Neural cell (in vitro differentiated cells): ENCODE measurements at regions not wholly inside any gene's neighbourhood (a gene's known extent, or its start where the extent isn't known, plus 50 kb on each side); places are given as distances from the start of the nearest gene placed in this dataset.

Experiments
- CTCF ChIP-seq: fragments of 450-650 bp; IDR thresholded peaks from 2 replicates; pipeline ENCODE4 v1.5.1; 2014; ENCODE audit warnings: antibody characterized with exemption, mild to moderate bottlenecking, moderate library complexity; ENCODE audit not compliant: poor library complexity, severe bottlenecking
- EZH2 ChIP-seq: fragments of 200-600, 300-800 bp; shearing (Covaris generic), sonication (generic); IDR thresholded peaks from 2 replicates; pipeline ENCODE4 v1.6.1; 2014; ENCODE audit warnings: antibody characterized with exemption, low read length, borderline replicate concordance, mild to moderate bottlenecking; ENCODE audit not compliant: insufficient read depth, poor library complexity, severe bottlenecking
- POLR2AphosphoS5 ChIP-seq: IDR thresholded peaks from 2 replicates; pipeline ENCODE4 v1.6.1; 2012
- SMC3 ChIP-seq: fragments of 450-650 bp; conservative IDR thresholded peaks from 2 replicates; pipeline ENCODE4 v1.6.1; 2014; ENCODE audit warnings: antibody characterized with exemption, mild to moderate bottlenecking, moderate library complexity; ENCODE audit not compliant: poor library complexity
- TAF1 ChIP-seq: IDR thresholded peaks from 2 replicates; pipeline ENCODE4 v1.6.1; 2012; ENCODE audit warnings: low read depth

- TF ChIP-seq CTCF (no peak), EZH2 (no peak), POLR2AphosphoS5 (no peak), TAF1 (no peak), SMC3 (no peak)
Measured at GRCh38 chr13:22076658-22077057, 405.8 kb downstream of the FGF9 start.
